GM19324 (cell line): ENCODE measurements at regions not wholly inside any gene's neighbourhood (a gene's known extent, or its start where the extent isn't known, plus 50 kb on each side); places are given as distances from the start of the nearest gene placed in this dataset.

Source experiments
- ATAC-seq: cut with Tn5 transposase; IDR thresholded peaks from one replicate; pipeline ENCODE4 v1.9.1; 2021; ENCODE audit warnings: mild to moderate bottlenecking, moderate library complexity; ENCODE audit not compliant: unreplicated experiment, low FRiP score

GRCh38 chr5:30959238-30959637 lies 234.2 kb upstream of the CDH6 start:
- ATAC-seq, result no peak

- no peak for ATAC-seq
Observed at GRCh38 chr5:30957591-30957990, 235.9 kb upstream of the CDH6 start.

- ATAC-seq, result no peak
Observed at GRCh38 chr5:30956251-30956650, 237.2 kb upstream of the CDH6 start.

- no peak for ATAC-seq
Observed at GRCh38 chr5:30937070-30937469, 256.4 kb upstream of the CDH6 start.

GRCh38 chr5:30933599-30933998 lies 259.9 kb upstream of the CDH6 start:
- ATAC-seq, result no peak

GRCh38 chr5:30932273-30933017 lies 261.0 kb upstream of the CDH6 start:
- no peak for ATAC-seq

GRCh38 chr5:30930736-30931135 lies 262.8 kb upstream of the CDH6 start:
- ATAC-seq, result no peak

GRCh38 chr5:30928956-30929355 lies 264.5 kb upstream of the CDH6 start:
- no peak for ATAC-seq

GRCh38 chr5:30926218-30926617 lies 267.3 kb upstream of the CDH6 start:
- no peak for ATAC-seq

- ATAC-seq, result no peak
Observed at GRCh38 chr5:30921388-30921787, 272.1 kb upstream of the CDH6 start.

GRCh38 chr5:30918171-30918570 lies 275.3 kb upstream of the CDH6 start:
- ATAC-seq, result no peak

GRCh38 chr5:30908356-30908755 lies 285.1 kb upstream of the CDH6 start:
- no peak for ATAC-seq

- no peak for ATAC-seq
Observed at GRCh38 chr5:30900367-30900766, 293.1 kb upstream of the CDH6 start.

GRCh38 chr5:30894811-30895210 lies 298.7 kb upstream of the CDH6 start:
- no peak for ATAC-seq

GRCh38 chr5:30891660-30892059 lies 301.8 kb upstream of the CDH6 start:
- ATAC-seq, result no peak

GRCh38 chr5:30890377-30890776 lies 303.1 kb upstream of the CDH6 start:
- no peak for ATAC-seq

- ATAC-seq, result no peak
Observed at GRCh38 chr5:30880514-30880913, 313.0 kb upstream of the CDH6 start.

- no peak for ATAC-seq
Observed at GRCh38 chr5:30879887-30880286, 313.6 kb upstream of the CDH6 start.

- no peak for ATAC-seq
Observed at GRCh38 chr5:30878746-30879145, 314.7 kb upstream of the CDH6 start.

GRCh38 chr5:30878296-30878695 lies 315.2 kb upstream of the CDH6 start:
- ATAC-seq, result no peak

GRCh38 chr5:30874241-30875034 lies 319.0 kb upstream of the CDH6 start:
- ATAC-seq, result no peak

GRCh38 chr5:30871196-30871595 lies 322.3 kb upstream of the CDH6 start:
- ATAC-seq, result no peak
